ENCODE measurements at regions not wholly inside any gene's neighbourhood (a gene's known extent, or its start where the extent isn't known, plus 50 kb on each side); places are given as distances from the start of the nearest gene placed in this dataset.

- Histone ChIP-seq H3K4me3 (ENCODE audit: control insufficient read depth in 2 of 3, extremely low read depth in 1 of 3, insufficient read depth in 2 of 3, low read depth in 1 of 3, low read length in 3 of 3) (no peak overlapping the region), H3K36me3 (ENCODE audit: control insufficient read depth in 2 of 2, extremely low read depth in 1 of 2, insufficient read depth in 2 of 2, low read length in 2 of 2) (no peaks in the 10 kb centered on the region), H3K4me2 (ENCODE audit: control insufficient read depth, extremely low read depth, insufficient read depth, low read depth, low read length) (no peak overlapping the region), H3K27me3 (ENCODE audit: control insufficient read depth, extremely low read depth, insufficient read depth, low read length) (no peaks in the 10 kb centered on the region), H3K9me1 (ENCODE audit: control insufficient read depth, extremely low read depth, insufficient read depth, low read length) (no peaks in the 10 kb centered on the region), H4K20me1 (ENCODE audit: control insufficient read depth, extremely low read depth, insufficient read depth, low read length) (no peaks in the 10 kb centered on the region), H2AFZ (ENCODE audit: control insufficient read depth, low read length) (no peak overlapping the region), H3K79me2 (ENCODE audit: control insufficient read depth, insufficient read depth, low read length) (no peaks in the 10 kb centered on the region), H3K9me3 (ENCODE audit: control insufficient read depth, low read depth, low read length) (no peaks in the 10 kb centered on the region), H3K27ac (ENCODE audit: control insufficient read depth, insufficient read depth, low read length) (no peak overlapping the region), H3K9ac (ENCODE audit: control insufficient read depth, extremely low read depth, insufficient read depth, low read length) (no peak overlapping the region), H3K4me1 (ENCODE audit: control insufficient read depth, extremely low read depth, insufficient read depth, low read length) (no peaks in the 10 kb centered on the region)
- DNase-seq (ENCODE audit: low read depth, low spot score) (no peak), FAIRE-seq (no peak)
- no peak for TF ChIP-seq CTCF (optimal IDR thresholded peaks at IDR 0.05 in 1 of 3, IDR thresholded peaks at IDR 0.05 in 1 of 3, conservative IDR thresholded peaks at IDR 0.05 in 1 of 3; ENCODE audit: extremely low read depth in 1 of 3, insufficient read depth in 2 of 3, low read length in 3 of 3)
- TF ChIP-seq EZH2 (IDR thresholded peaks at IDR 0.05; ENCODE audit: low read length): no peak
- dilution Hi-C loops (cut with MboI; ENCODE audit: extremely low pct_ligation_motif_present, low sequenced_read_pairs): no loop called here
These were observed 310.7 kb upstream of the CNTN5 start for GRCh38 chr11:98710026-98710425.

- no peak for TF ChIP-seq CTCF (optimal IDR thresholded peaks at IDR 0.05 in 1 of 3, IDR thresholded peaks at IDR 0.05 in 1 of 3, conservative IDR thresholded peaks at IDR 0.05 in 1 of 3; ENCODE audit: extremely low read depth in 1 of 3, insufficient read depth in 2 of 3, low read length in 3 of 3)
- no peak for TF ChIP-seq EZH2 (IDR thresholded peaks at IDR 0.05; ENCODE audit: low read length)
- Histone ChIP-seq H3K9me1 (ENCODE audit: control insufficient read depth, extremely low read depth, insufficient read depth, low read length) (no peaks in the 10 kb centered on the region), H4K20me1 (ENCODE audit: control insufficient read depth, extremely low read depth, insufficient read depth, low read length) (no peaks in the 10 kb centered on the region), H3K4me3 (ENCODE audit: control insufficient read depth in 2 of 3, extremely low read depth in 1 of 3, insufficient read depth in 2 of 3, low read depth in 1 of 3, low read length in 3 of 3) (no peak overlapping the region), H3K9me3 (ENCODE audit: control insufficient read depth, low read depth, low read length) (no peaks in the 10 kb centered on the region), H3K36me3 (ENCODE audit: control insufficient read depth in 2 of 2, extremely low read depth in 1 of 2, insufficient read depth in 2 of 2, low read length in 2 of 2) (no peaks in the 10 kb centered on the region), H2AFZ (ENCODE audit: control insufficient read depth, low read length) (no peak overlapping the region), H3K79me2 (ENCODE audit: control insufficient read depth, insufficient read depth, low read length) (no peaks in the 10 kb centered on the region), H3K27me3 (ENCODE audit: control insufficient read depth, extremely low read depth, insufficient read depth, low read length) (no peaks in the 10 kb centered on the region), H3K27ac (ENCODE audit: control insufficient read depth, insufficient read depth, low read length) (no peak overlapping the region), H3K4me2 (ENCODE audit: control insufficient read depth, extremely low read depth, insufficient read depth, low read depth, low read length) (no peak overlapping the region), H3K9ac (ENCODE audit: control insufficient read depth, extremely low read depth, insufficient read depth, low read length) (no peak overlapping the region), H3K4me1 (ENCODE audit: control insufficient read depth, extremely low read depth, insufficient read depth, low read length) (no peaks in the 10 kb centered on the region)
- dilution Hi-C loops (cut with MboI; ENCODE audit: extremely low pct_ligation_motif_present, low sequenced_read_pairs): no loop called here
- FAIRE-seq (no peak), DNase-seq (ENCODE audit: low read depth, low spot score) (no peak)
These were observed 309.8 kb upstream of the CNTN5 start for GRCh38 chr11:98710986-98711385.
